C4-2B (cell line): ENCODE measurements at regions not wholly inside any gene's neighbourhood (a gene's known extent, or its start where the extent isn't known, plus 50 kb on each side); places are given as distances from the start of the nearest gene placed in this dataset.

ENCODE experiments used
- H3K27ac ChIP-seq: fragments of 450-650 bp; 2 replicates; pipeline ENCODE4 v1.5.1; 2017
- ZFX ChIP-seq: fragments of 450-650 bp; IDR thresholded peaks from 2 replicates; pipeline ENCODE4 v1.6.1; 2017
- TF ChIP-seq, protein P1 (sequence below): fragments of 450-650 bp; conservative IDR thresholded peaks from 2 replicates; pipeline ENCODE4 v1.5.1; 2017; ENCODE audit warnings: mild to moderate bottlenecking

DNA sequence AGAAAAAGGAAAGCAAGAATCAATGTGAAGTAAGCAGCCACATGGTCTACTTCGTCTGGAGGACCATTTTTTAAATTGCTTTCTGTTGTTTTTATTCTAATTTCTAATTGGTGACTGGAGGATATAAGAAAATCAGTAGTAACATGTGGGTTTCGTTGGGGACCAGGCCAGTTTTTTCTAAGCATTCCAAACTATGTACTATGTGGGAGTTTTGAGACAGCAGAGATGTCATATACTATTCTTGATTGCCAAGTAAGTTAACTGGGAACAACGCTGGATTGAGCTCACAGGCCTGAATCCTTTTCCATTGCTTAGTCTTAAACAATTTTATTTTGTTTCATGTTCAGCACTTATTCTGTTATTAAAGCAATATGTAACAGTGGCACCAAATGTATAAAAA, 225.7 kb downstream of the TMEM167A start:
- H3K27ac ChIP-seq, result no peak overlapping the region
- TF ChIP-seq, protein P1, sequence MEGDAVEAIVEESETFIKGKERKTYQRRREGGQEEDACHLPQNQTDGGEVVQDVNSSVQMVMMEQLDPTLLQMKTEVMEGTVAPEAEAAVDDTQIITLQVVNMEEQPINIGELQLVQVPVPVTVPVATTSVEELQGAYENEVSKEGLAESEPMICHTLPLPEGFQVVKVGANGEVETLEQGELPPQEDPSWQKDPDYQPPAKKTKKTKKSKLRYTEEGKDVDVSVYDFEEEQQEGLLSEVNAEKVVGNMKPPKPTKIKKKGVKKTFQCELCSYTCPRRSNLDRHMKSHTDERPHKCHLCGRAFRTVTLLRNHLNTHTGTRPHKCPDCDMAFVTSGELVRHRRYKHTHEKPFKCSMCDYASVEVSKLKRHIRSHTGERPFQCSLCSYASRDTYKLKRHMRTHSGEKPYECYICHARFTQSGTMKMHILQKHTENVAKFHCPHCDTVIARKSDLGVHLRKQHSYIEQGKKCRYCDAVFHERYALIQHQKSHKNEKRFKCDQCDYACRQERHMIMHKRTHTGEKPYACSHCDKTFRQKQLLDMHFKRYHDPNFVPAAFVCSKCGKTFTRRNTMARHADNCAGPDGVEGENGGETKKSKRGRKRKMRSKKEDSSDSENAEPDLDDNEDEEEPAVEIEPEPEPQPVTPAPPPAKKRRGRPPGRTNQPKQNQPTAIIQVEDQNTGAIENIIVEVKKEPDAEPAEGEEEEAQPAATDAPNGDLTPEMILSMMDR, result no peak
- no peak for TF ChIP-seq ZFX

- no peak overlapping the region for H3K27ac ChIP-seq
- no peak for TF ChIP-seq ZFX
- TF ChIP-seq, protein P1, result no peak
These were observed 226.8 kb downstream of the TMEM167A start for GRCh38 chr5:82850393-82850792.

DNA sequence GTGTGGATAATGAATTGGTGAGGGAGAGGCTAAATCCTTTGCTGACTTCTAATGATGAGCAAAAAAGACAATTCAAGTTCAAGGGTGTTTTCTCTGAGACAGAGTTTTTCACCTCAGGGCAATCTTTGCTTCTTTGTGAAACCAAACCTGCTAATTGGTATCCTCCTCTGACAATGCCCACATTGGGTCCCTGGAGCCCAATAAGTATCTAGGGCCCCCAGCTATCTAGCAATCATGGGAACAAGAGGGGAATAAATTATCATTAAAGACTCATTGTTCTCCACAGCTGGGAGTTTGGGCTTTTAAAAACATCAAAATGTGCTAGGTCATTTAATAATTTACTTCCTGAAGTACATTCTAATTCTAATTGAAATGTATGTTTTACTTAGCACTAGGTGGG, 227.3 kb downstream of the TMEM167A start:
- TF ChIP-seq ZFX, result no peak
- TF ChIP-seq, protein P1, result no peak
- no peak overlapping the region for H3K27ac ChIP-seq

DNA sequence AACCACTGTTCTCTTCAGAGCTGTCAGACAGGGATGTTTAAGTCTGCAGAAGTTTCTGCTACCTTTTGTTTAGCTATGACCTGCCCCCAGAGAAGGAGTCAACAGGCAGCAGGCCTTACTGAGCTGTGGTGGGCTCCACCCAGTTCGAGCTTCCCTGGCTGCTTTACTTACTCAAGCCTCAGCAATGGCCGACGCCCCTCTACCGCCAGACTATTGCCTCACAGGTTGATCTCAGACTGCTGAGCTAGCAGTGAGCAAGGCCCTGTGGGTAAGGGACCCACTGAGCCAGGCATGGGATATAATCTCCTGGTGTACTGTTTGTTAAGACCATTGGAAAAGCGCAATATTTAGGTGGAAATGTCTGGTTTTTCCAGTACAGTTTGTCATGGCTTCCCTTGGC, 229.6 kb downstream of the TMEM167A start:
- no peak overlapping the region for H3K27ac ChIP-seq
- TF ChIP-seq, protein P1, result no peak
- TF ChIP-seq ZFX, result no peak

- H3K27ac ChIP-seq, result no peak overlapping the region
- TF ChIP-seq, protein P1, result no peak
- no peak for TF ChIP-seq ZFX
These were observed 237.3 kb downstream of the TMEM167A start for GRCh38 chr5:82839881-82840280.

- TF ChIP-seq, protein P1, result no peak
- no peak for TF ChIP-seq ZFX
- no peak overlapping the region for H3K27ac ChIP-seq
These were observed 241.7 kb downstream of the TMEM167A start for GRCh38 chr5:82835488-82835887.

DNA sequence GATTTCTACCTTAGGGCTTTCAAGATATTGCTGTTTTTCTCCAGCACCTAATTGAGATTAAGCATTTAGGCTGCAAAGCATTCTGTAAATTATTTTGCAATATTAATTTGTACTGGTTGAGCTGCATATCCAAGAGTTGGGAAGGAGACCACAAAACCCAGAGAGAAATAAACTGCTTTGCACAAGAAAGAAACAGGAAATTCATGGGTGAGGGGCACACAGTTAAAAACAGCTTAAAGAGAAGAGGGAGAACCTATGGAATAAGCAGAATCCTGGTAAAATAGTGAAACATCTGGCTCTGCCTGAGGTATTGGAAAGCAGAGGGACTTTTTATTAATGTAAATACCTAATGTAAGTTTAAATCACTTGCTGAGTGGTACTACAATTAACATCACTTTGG, 243.0 kb downstream of the TMEM167A start:
- TF ChIP-seq ZFX, result no peak
- TF ChIP-seq, protein P1, result no peak
- H3K27ac ChIP-seq, result no peak overlapping the region
